CD4-positive, alpha-beta T cell treated with Interleukin-4 for 1 hour (primary cell): ENCODE measurements at regions not wholly inside any gene's neighbourhood (a gene's known extent, or its start where the extent isn't known, plus 50 kb on each side); places are given as distances from the start of the nearest gene placed in this dataset.

ENCODE experiments used
- DNase-seq, 2 donors: peaks; one replicate each; pipeline ENCODE4 v3.0.0-alpha.2; 2020 to 2022

- DNase-seq, result no peak
These were observed 318.3 kb upstream of the KLHL29 start for GRCh38 chr2:23066686-23067085.

GRCh38 chr2:23069156-23069555 is 315.8 kb upstream of the KLHL29 start:
- DNase-seq, result no peak

GRCh38 chr2:23069923-23070322 is 315.1 kb upstream of the KLHL29 start:
- no peak for DNase-seq

GRCh38 chr2:23073056-23073455 is 311.9 kb upstream of the KLHL29 start:
- DNase-seq, result no peak

- no peak for DNase-seq
These were observed 311.3 kb upstream of the KLHL29 start for GRCh38 chr2:23073671-23074070.

GRCh38 chr2:23077596-23077995 is 307.4 kb upstream of the KLHL29 start:
- no peak for DNase-seq

- DNase-seq, result no peak
These were observed 306.1 kb upstream of the KLHL29 start for GRCh38 chr2:23078784-23079434.

- DNase-seq, result no peak
These were observed 301.0 kb upstream of the KLHL29 start for GRCh38 chr2:23083966-23084365.

- no peak for DNase-seq
These were observed 294.0 kb upstream of the KLHL29 start for GRCh38 chr2:23091019-23091418.

GRCh38 chr2:23091900-23092299 is 293.1 kb upstream of the KLHL29 start:
- DNase-seq, result no peak

- DNase-seq, result no peak
These were observed 292.1 kb upstream of the KLHL29 start for GRCh38 chr2:23092831-23093230.

GRCh38 chr2:23093513-23093912 is 291.5 kb upstream of the KLHL29 start:
- DNase-seq, result no peak

GRCh38 chr2:23096906-23097602 is 287.9 kb upstream of the KLHL29 start:
- DNase-seq, result no peak

- no peak for DNase-seq
These were observed 284.6 kb upstream of the KLHL29 start for GRCh38 chr2:23100406-23100805.

GRCh38 chr2:23106242-23106785 is 278.7 kb upstream of the KLHL29 start:
- DNase-seq, result no peak

GRCh38 chr2:23107327-23107941 is 277.5 kb upstream of the KLHL29 start:
- DNase-seq, result no peak

- DNase-seq, result no peak
These were observed 273.7 kb upstream of the KLHL29 start for GRCh38 chr2:23111263-23111662.

- no peak for DNase-seq
These were observed 272.5 kb upstream of the KLHL29 start for GRCh38 chr2:23112517-23112916.

- no peak for DNase-seq
These were observed 270.7 kb upstream of the KLHL29 start for GRCh38 chr2:23114299-23114698.

- no peak for DNase-seq
These were observed 266.7 kb upstream of the KLHL29 start for GRCh38 chr2:23118313-23118712.

- no peak for DNase-seq
These were observed 266.1 kb upstream of the KLHL29 start for GRCh38 chr2:23118894-23119293.

- DNase-seq, result no peak
These were observed 264.8 kb upstream of the KLHL29 start for GRCh38 chr2:23120161-23120560.

- DNase-seq, result no peak
These were observed 262.9 kb upstream of the KLHL29 start for GRCh38 chr2:23121968-23122648.
